ENCODE measurements at regions not wholly inside any gene's neighbourhood (a gene's known extent, or its start where the extent isn't known, plus 50 kb on each side); places are given as distances from the start of the nearest gene placed in this dataset.

DNA sequence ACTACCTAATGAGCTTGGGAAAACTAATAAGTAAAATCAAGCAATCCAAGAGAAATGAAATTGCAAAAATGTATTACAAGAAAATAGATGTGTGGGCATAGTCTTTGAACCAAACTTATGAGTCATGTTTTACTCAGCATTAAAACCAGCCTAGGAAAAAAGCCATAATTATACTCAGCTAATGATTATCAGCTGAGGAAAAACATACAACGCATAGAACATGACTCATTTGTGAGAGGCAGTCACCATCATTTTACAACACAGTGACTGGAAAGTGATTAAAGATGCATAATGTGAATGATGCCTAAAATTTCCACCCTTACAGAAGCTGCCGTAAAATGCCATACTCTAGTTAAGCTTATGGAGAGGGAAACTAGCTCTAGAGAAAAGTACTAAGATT, 238.0 kb upstream of the EOMES start:
- no peak for DNase-seq

DNA sequence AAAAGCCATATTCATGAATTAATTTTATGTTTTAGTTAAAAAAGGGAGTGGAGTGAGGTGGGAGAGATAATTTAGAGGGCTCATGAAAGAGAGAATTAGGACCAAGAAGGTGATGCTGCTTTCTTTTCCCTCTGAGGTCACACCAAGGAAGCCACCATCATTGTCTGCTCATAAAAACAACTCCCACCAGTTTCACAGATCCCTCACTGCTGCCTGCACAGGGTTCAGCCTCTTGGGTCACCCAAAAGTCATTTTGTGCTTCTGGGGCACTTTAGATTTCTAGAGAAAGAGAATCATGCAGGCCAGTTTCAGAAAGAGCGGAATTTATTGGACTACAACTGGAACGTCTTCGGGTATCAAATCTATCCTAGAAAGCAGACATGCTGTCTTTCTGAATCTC, 241.4 kb upstream of the EOMES start:
- no peak for DNase-seq

DNA sequence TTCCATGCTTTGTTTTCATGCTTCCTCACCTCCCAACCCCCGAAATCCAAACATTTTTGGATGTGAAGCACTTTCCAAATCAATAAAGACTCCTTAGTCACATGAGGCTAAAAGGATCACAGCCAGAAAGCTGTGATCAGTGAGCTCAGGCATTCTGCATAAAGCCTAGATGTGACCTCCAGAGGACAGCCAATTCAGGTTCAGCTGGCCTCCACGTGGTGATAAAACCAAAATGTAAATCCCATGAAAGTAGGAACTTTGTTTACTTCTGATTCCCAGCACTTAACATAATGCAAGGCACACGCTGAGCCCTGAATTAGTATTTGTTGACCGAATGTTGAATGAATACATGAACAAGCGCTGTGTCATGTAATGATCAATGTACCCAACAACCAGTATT, 249.5 kb upstream of the EOMES start:
- DNase-seq, result no peak

DNA sequence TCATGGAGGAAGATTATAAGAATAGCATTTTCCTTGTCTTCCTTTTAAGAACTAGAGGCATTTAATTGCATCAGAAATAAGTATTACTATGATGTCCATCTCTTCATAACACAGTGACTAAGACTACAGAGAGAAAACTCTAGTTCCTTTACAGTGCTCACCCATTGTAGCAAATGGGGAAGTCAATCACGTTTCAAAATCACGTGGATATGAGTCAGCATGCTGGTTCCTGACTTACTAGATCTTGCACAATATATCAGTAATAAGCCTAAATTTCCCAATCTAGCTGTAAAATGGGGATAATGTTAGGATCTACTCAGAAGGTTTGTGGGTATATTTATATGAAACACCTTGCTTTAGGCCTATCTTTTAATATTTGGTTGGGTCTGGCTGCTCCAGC, 254.8 kb upstream of the EOMES start:
- DNase-seq, result no peak

DNA sequence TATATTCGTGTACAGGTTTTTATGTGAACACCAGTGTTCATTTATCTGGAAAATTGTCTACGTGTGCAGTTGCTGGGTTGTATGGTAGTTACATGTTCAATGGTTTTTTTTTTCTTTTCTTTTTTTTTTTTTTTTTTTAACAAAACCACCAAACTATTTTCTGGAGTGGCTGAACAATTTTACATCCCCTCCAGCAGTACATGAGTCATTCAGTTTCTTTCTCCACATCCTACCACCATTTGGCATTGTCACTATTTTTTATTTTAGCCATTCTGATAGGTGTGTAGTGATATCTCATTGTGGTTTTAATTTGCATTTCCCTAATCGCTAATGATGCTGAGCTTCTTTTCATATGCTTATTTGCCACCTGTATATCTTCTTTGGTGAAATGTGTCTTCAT, 256.3 kb upstream of the EOMES start:
- DNase-seq, result no peak

DNA sequence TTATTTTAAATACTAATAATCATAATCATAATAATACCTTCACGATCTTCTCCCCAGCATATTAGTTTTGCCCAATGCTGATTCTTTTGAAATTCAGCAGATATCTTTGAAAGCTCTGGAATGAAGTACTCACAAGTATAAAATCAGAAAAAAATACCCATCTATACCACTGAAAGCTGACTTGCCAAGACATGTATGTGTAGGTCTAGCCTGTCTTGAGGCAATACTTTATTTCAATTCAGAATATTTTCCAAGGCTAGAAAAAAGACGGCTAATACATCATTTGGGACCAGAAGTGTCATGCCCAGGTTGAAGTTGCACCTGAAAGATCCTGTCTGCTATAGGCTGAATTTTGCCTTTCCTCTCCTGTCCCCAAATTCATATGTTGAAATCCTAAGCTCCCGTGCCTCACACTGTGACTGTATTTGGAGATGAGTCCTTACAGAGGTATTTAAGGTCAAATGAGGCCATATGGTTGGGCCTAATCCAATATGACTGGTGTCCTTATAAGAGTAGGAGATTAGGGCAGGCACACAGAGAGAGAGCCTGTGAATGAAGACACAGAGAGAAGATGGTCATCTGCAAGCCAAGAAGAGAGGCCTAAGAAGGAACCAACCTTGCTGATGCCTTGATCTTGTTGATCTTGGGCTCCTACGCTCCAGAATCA, 255.9 kb upstream of the CMC1 start:
- no peak for DNase-seq

DNA sequence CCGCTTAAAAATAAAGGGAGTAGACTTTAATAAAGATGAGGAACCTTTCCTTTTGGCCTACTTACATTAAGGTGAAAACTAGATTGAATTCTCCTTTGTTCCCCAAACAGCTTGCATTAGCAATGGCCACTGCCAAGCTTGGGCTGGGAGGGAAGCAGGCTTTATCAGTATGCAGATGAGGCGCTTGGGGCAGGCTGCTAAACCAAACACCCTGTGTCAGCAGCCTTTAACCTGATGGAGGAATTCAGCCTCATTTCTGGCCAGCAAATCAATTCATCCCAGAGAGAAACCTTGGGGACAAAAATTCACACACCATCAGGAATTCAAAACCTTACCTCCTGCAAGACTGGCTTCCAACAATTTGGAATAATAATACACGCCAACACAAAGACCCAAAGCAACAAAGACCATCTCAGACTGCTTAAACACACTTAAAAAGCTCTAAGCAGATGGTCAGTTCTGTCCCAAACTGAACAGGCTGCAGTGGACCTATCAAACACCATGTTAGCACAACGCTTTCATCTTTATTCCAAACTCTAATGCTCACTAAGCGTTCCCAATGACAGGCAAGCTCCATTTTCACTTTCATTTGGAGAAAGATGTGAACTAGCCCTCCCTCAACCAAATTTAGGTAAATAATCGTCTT, 255.1 kb upstream of the CMC1 start:
- no peak for DNase-seq

DNA sequence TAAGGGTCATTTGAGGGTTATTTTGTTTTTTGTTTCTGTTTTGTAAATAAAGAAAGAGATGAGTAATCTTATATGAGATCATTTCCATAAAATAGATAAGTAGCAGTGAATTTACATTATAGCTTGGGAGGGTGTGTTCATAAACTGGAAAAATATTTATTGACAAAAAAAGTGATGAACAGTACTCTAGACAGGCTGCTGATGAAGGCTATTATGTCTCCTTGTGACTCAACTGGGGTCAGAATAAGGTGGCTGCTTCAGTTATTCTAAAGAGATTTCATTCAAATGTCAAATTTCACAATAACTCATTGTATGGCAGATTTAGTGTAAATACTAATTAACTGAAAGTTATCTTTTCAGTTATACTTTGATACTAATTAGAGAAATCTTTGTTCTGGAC, 251.1 kb upstream of the CMC1 start:
- DNase-seq, result no peak

DNA sequence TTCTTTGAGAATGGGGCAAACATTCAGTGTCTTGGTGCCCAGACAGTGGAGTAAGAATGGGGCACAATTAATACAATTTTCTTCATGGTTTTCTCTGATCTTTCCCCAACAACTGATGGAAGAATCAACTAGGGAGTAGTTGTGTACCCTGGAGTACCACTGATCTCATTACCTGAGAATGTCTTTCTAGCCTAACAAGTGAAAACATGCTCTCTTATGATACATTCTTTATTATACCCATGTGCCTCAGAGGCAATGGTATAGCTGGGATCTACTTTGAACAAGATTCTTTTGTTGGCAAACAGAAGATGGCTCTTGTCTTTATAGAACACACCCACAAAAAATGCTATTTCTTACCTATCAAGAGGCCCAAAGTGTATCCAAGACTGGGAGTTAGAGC, 250.6 kb upstream of the CMC1 start:
- no peak for DNase-seq

DNA sequence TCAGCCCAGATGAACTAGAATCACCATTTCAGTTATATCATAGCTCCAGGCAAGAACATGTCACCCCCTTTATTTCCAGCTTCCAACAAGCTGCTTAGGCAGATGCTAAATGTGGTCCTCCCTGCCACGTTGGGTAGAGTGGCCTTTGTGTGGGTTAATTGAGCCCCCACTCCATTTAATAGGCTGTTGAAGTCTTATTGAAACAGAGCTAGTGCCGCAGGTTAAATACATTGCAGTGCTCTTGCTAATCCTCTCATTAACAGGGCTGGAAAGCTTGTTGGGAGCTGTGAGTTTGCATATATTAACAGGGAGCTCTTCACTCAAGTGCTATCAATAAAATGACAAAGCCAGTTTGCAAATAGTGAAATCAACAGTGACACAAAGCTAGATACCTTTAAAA, 248.4 kb upstream of the CMC1 start:
- peak; percentile 4 for DNase-seq

DNA sequence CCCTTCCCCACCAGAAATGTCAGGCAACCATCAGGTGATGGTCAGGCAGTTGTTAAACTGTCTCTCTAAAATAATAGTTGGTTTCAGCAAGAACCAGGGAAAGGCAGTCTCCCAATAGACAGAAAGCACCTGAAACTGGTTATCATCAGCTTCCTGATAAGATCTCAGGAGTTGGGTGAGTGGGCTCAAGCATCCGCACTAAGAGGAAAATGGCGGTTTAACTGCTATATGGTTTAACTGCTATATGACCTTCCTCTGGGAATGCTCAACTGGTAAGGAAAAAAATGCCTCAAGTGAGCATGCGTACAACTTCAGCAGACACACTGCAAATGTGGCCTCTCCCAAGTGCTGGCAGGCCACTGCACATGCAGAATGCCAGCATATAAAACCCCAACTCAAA, 240.8 kb upstream of the CMC1 start:
- DNase-seq, result no peak

DNA sequence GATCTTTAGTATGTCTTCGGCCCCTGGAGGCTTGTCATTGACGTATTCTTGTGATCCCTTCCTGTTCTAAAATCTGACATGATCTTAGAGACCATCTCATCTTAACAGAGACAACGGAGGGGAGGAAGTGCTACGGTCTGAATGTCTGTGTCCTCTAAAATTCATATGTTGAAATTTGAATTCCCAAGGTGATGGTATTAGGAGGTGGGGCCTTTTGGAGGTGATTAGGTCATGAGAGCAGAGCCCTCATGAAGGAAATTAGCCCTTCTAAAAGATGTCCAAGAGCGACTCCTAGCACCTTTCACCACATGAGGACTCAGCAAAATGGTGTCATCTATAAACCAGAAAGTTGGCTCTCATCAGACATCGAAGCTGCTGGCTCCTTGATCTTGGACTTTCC, 233.2 kb upstream of the CMC1 start:
- DNase-seq, result no peak

DNA sequence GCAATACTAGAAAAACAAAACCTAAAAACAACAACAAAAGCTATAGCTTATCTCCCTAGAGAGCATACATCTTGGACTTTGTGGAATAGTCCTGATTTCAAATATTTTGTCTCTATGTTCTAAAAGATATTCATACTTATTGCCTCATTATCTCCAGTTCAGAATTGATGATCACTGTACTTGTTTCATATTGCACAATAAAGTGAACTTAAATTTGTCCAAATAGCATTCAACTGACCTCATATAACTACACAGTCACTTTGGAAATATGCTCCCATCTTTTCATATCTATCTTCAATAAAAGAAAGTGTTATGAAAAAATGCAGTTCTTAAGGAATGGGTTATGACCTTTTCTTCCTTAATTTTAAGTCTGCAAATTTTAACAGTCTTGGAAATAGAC, 228.6 kb upstream of the CMC1 start:
- DNase-seq, result no peak

DNA sequence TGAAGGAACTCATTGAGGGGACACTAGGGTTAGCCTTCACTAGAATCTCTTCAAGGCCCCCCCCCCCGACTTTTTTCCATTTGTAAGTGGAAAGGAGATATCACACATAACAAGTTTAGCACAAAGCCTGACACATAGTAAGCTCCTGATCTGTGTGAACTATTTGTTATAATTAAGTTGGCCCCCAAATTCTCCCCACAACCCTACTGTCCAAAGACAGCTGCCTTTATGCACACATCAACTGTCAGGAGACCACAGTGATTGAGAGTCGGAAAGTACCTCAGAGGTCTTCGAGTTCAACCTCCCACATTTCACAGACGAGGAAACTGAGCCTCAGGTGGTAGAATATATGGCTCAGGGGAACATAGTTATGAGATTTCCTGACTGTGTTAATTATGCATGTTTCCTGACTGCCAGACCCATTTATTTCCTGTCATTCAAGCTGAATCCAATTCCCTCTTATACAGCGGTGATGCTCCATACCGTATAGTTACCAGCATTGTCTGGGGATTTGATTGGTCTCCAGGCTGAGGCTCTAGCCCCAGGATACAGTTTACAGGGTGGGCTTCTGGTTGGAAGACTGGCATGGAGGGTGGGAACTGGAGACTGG, 227.4 kb upstream of the CMC1 start:
- DNase-seq, result no peak

DNA sequence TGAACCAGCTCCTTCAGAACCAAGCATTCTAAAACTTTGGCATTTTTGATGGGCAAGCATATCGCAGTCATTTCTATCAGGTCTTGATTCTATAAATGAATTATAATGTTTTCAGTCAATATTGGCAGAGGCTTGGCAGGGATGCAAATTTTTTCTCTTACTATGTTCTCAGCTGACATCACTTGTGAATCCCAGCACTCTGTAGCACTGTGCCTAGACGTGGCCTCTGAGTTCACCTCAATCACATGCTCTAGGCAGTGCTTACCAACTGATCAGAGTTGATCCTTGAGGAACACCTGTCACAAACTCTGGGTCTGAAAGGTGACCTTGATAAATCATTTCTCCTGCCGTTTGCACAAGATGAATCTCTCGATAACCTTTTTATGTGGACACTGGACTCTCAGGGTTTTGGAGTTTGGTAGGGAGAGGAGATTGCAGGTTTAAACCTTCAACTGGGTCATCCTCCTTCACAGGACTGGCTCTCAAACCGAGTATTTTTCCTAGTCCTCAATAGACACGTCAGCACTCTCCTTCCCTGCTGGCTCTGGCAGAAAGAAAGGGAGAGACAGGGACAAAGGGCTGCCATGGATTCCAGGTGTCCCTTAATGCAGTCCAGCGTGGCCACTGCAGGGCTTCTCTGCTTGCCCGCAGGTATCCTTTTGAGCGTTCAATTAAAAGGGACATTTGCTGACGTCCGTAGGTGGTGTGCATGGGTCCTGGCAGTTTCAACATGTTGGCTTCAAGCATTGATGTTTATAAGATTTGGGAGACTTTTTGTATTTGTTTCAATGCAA, 222.3 kb upstream of the CMC1 start:
- no peak for DNase-seq

DNA sequence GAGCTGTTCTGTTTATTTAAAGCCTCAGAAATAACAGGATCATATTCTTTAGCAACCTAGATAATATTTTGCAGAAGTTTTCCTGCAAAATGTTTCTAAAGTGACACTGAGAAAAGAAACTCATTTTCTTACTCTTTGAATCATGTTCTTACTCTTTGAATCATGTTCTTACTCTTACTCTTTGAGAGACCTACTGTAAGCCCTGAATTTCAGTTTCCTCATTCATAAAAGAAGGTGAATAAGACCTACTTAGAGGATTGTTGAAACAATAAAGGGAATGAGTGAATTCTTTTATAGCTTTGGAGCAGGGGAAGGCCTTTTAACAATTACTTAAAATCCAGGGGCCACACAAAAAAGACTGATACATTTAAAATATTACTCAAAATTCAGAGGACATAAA, 221.7 kb upstream of the CMC1 start:
- DNase-seq, result no peak

DNA sequence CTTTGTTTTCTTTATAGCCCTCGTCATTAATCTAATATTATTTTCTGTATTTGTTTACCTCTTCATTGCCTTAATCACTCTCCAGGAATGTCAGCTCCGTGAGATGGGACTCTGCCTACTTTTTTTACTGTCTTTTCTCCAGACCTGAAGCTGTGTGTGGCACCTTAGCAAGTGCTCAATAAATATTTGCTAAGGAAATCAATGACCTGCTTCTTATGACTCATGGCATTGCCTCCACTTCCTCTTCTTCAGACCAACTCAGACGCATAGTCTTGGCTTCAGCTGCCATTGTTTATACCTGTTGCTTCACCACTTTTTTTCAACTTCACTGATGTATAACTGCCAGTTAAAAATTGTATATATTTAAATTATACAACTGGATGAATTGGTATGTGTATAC, 218.5 kb upstream of the CMC1 start:
- no peak for DNase-seq

DNA sequence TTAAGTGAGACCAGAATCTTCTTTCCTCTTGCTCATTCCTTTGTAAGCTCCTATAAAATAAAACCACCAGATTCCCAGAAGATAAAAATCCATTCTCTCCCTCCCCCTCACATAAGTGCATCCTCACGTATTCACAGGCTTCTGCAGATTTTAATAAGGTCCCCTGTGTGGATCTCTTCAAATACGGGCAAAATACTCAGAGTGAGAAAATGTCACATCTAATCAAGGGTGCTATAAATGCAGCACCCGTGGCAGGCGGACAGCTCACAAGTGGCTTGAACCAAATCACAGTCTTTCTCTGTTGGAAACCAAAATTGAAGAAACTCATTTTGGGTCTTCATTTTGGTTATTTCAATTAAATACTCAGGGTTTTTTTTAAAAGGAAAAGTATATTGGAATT, 212.9 kb upstream of the CMC1 start:
- no peak for DNase-seq

DNA sequence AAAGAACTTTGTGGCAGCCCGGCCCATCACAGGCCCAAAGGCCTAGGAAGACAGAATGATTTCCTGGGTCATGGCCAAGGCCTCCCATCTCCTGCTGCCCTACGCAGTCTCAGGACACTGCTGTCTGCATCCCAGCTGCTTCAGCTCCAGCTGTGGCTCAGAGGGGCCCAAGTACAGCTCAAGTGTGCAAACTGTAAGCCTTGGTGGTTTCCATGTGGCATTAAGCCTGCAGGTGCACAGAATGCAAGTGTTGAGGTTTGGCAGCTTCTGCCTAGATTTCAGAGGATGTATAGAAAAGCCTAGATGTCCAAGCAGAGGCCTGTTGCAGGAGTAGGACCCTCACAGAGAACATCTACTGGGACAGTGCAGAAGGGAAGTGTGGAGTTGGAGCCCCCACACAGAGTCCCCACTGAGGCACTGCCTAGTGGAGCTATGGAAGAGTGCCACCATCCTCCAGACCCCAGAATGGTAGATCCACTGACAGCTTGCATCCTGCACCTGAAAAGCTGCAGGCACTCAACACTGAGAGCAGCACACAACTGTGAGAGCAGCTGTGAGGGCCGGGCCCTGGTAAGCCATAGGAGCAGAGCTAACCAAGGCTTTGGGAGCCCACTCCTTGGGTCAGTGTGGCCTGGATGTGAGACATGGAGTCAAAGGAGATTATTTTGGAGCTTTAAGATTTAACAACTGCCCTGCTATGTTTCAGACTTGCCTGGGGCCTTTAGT, 208.2 kb upstream of the CMC1 start:
- no peak for DNase-seq

DNA sequence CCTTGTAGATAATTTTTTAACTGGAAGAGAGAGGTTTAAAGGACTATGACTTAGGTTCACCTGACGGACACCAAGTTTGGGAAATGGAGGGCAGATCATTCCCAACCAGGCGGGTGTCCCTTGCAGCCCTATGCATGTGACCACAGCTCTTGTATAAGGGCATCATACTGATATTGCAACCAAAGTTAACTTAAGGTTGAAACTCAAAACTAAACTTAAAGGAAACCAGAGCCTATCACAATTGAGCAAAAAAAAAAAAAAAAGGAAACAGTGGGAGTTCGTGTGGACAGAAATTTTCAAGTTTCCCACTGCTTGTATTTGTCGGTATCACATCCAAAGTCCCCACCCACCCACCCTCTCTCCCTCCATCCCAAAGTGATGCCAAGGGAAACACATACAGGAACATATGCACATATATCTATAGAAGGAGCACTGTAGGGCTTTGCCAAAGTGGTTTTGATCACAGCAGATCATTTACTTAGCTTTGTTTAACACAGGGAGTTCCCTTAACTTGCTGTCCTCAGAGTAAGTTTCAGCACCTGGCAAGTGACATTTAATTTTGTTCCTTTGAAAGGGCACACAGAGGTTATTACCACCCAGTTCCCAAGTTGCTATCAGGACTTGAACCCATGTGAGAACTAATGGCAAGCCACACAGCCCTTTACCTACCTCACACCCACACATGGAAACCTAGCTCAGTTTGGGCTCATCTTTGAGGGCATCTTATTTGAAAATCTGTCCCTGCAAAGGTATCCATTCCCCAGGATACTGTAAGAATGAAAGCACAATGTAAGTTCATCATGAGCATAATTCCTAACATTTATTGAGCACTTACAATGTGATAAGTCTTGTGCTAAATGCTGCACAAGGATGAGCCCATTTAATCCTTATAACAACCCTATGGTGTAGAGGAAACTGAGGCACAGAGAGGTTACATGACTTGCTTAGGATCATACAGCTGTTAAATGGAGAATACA, 204.5 kb upstream of the CMC1 start:
- DNase-seq, result no peak

DNA sequence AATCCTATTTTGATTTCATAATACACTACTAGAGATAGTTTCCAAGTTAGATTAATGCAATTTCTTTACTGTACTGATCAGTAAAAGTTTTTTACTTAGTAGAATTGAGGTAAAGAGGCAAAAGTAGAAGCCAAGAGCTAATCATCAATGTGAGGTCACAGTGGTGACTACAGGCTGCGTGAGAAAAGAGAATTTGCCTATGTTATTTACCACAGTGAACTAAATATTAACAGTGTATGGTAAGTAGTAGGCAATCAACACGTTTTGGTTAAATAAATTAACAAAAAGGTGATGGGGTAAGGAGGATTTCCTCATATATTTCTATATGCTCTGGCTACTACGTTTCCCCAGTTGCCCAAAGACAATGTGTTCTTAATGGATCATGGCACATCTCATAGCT, 202.2 kb upstream of the CMC1 start:
- no peak for DNase-seq

DNA sequence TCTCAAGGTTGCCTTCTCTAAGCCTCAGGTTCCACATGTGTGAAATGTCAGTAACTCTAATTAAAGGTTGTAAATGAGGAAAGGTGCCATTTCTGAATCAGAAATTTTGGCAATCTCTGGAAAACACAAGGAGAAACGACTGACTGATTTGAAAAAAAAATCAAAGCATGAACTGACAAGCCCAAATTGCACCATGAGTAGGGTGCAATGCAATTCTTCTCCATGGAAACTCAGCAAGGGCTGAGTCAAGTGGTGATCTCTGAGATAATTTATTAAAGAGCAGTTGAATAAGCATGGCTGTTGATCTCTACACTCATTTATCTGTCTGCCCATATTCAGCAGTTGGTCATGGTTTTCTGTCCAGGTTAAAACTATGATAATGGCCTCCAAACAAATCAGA, 201.6 kb upstream of the CMC1 start:
- DNase-seq, result no peak

Measured in NCI-H69 (cell line).